Esophagus muscularis mucosa (tissue), 4 donors: ENCODE measurements at regions not wholly inside any gene's neighbourhood (a gene's known extent, or its start where the extent isn't known, plus 50 kb on each side); places are given as distances from the start of the nearest gene placed in this dataset.

Source experiments
- DNase-seq: peaks from one replicate; pipeline ENCODE4 v3.0.0-alpha.2; 2017; ENCODE audit errors: extremely low spot score
- H3K27ac ChIP-seq, 4 donors: fragments of 200-600 bp; sonication (generic); replicated peaks in 1 of 4; 1 replicate in 3 of 4; 2 replicates in 1 of 4; pipeline ENCODE4 v1.5.1; 2016 to 2019; ENCODE audit warnings: mild to moderate bottlenecking in 1 of 4
- H3K27me3 ChIP-seq, 4 donors: fragments of 200-600 bp; sonication (generic); one replicate each; pipeline versions ENCODE4 v1.5.1 to v1.6.0; 2016 to 2019
- H3K36me3 ChIP-seq, 4 donors: fragments of 200-600 bp; sonication (generic); one replicate each; pipeline ENCODE4 v1.5.1; 2016 to 2019
- H3K4me1 ChIP-seq, 4 donors: fragments of 200-600 bp; sonication (generic); one replicate each; pipeline ENCODE4 v1.5.1; 2016 to 2019
- H3K4me3 ChIP-seq, 4 donors: fragments of 200-600 bp; sonication (generic); 1 replicate in 2 of 4; 2 replicates in 2 of 4; pipeline ENCODE4 v1.5.1; 2016 to 2019; ENCODE audit warnings: mild to moderate bottlenecking in 4 of 4, moderate library complexity in 1 of 4
- H3K9me3 ChIP-seq, 4 donors: fragments of 200-600 bp; sonication (generic); 1 replicate in 3 of 4; 2 replicates in 1 of 4; pipeline ENCODE4 v1.5.1; 2016 to 2019
- CTCF ChIP-seq, 3 experiments: fragments of 200-600 bp in 2 of 3; fragments of 450-650 bp in 1 of 3; sonication (generic) in 2 of 3; IDR thresholded peaks; one replicate each; pipeline ENCODE4 v1.5.1; 2017 to 2019; ENCODE audit warnings: antibody characterized with exemption in 3 of 3, mild to moderate bottlenecking in 2 of 3, moderate library complexity in 1 of 3
- EP300 ChIP-seq: sonication (generic); formaldehyde crosslinking; IDR thresholded peaks from one replicate; pipeline ENCODE4 v1.6.1; 2017; ENCODE audit warnings: antibody characterized with exemption
- POLR2A ChIP-seq: fragments of 450-650 bp; IDR thresholded peaks from one replicate; pipeline ENCODE4 v1.6.1; 2017; ENCODE audit warnings: antibody characterized with exemption, moderate library complexity, mild to moderate bottlenecking, low read depth
- POLR2AphosphoS5 ChIP-seq, 2 donors: sonication (generic); formaldehyde crosslinking; IDR thresholded peaks; one replicate each; pipeline ENCODE4 v1.6.1; 2017; ENCODE audit warnings: antibody characterized with exemption in 2 of 2
- WGBS: methylation state at CpG from one replicate; pipeline ENCODE4 v1.1.5; 2018; 5-methylcytosine and 5-hydroxymethylcytosine counted together
- intact Hi-C: fragments of 100-400 bp; cut with DNase I; formaldehyde crosslinking; loops from one replicate; pipeline ENCODE4 v1.15.1; 2023

- no peaks in the 10 kb centered on the region for H3K9me3 ChIP-seq
- H3K4me3 ChIP-seq, result no peak overlapping the region
These were observed 94.2 kb upstream of the SLC39A10 start for GRCh38 chr2:195562570-195563566.

GRCh38 chr2:195561116-195561921 is 95.7 kb upstream of the SLC39A10 start:
- intact Hi-C loops, result no loop called here
- Histone ChIP-seq H3K36me3 (no peaks in the 10 kb centered on the region), H3K27me3 (no peaks in the 10 kb centered on the region), H3K4me3 (no peak overlapping the region), H3K4me1 (no peaks in the 10 kb centered on the region), H3K9me3 (no peaks in the 10 kb centered on the region), H3K27ac (no peak overlapping the region)
- TF ChIP-seq EP300 (no peak), POLR2A (no peak), POLR2AphosphoS5 (IDR thresholded peaks at IDR 0.05) (no peak), CTCF (IDR thresholded peaks at IDR 0.05) (no peak)
- 86% methylated on average over 6 of the region's 6 CpGs for WGBS
- no peak for DNase-seq

More at GRCh38 chr2:195562570-195563566, 94.2 kb upstream of the SLC39A10 start:
- WGBS, result 82% methylated on average over 14 of the region's 28 CpGs
- intact Hi-C loops, result no loop called here
- Histone ChIP-seq H3K4me1 (no peaks in the 10 kb centered on the region), H3K27ac (no peak overlapping the region), H3K36me3 (no peaks in the 10 kb centered on the region), H3K27me3 (no peaks in the 10 kb centered on the region)
- DNase-seq, result no peak
- no peak for TF ChIP-seq POLR2AphosphoS5 (IDR thresholded peaks at IDR 0.05)
- no peak for TF ChIP-seq POLR2A
- TF ChIP-seq CTCF (IDR thresholded peaks at IDR 0.05), result no peak
- TF ChIP-seq EP300, result no peak

DNA sequence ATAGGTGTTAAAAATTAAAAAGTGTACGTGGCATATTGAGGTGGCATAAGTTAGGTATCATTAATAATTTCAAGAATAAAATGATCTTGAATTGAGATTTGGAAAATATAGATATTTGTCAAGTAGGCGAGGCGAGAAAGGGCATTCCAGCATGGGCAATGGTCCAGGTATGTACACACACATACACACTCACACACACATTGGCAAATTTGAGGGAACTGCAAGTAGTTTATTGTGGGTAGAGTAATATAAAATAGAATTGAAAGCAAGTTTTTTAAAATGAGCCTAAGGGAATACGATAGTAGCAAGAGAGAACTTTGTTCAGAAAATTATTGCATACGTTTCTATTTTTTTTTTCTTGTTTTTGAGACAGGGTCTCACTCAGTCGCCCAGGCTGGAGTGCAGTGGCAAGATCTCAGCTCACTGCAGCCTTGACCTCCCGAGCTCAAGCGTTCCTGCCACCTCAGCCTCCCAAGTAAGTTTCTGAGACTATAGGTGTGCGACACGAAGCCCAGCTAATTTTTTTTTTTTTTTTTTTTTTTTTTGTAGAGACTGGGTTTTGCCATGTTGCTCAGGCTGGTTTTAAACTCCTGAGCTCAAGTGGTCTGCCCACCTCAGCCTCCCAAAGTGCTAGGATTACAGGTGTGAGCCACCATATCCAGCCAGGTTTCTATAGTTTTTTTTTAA is 96.7 kb upstream of the SLC39A10 start:
- H3K27ac ChIP-seq, result no peak overlapping the region
- intact Hi-C loops, result no loop called here

GRCh38 chr2:195559431-195559914 is 97.6 kb upstream of the SLC39A10 start:
- intact Hi-C loops, result no loop called here
- no peaks in the 10 kb centered on the region for H3K4me1 ChIP-seq
- 48% methylated on average over 5 of the region's 5 CpGs for WGBS
- TF ChIP-seq POLR2AphosphoS5 (IDR thresholded peaks at IDR 0.05), result peak in 1 of 2 donors; percentile 30
- TF ChIP-seq EP300, result no peak
- H3K27ac ChIP-seq, result peak overlapping the region in 1 of 4 donors; percentile 10
- no peaks in the 10 kb centered on the region for H3K27me3 ChIP-seq
- no peak overlapping the region for H3K4me3 ChIP-seq
- no peaks in the 10 kb centered on the region for H3K9me3 ChIP-seq
- no peak for DNase-seq
- H3K36me3 ChIP-seq, result no peaks in the 10 kb centered on the region

More for the DNA sequence above, 96.7 kb upstream of the SLC39A10 start:
- DNase-seq, result no peak
- Histone ChIP-seq H3K36me3 (no peaks in the 10 kb centered on the region), H3K4me3 (no peak overlapping the region), H3K27me3 (no peaks in the 10 kb centered on the region), H3K4me1 (no peaks in the 10 kb centered on the region), H3K9me3 (no peaks in the 10 kb centered on the region)
- no peak for TF ChIP-seq POLR2A
- no peak for TF ChIP-seq EP300
- no peak for TF ChIP-seq POLR2AphosphoS5 (IDR thresholded peaks at IDR 0.05)
- WGBS, result 81% methylated on average over 10 of the region's 10 CpGs

DNA sequence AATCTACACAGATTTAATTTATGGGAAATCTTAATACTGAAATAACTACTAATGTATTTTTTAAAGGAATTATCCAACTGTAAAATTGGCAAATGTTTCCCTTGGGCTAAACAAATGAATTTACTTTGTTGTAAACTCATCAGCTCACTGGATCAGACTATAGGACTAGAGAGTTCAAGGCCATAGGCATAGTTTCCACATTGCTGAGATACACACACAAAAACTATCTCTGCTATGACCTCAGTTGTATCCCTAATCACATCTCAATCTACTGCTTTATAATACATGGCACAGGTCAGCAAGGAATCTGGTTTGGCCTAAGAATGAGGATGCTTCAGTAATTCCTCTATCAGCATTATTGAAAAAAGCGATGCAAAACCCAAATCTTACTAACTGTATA is 101.1 kb upstream of the SLC39A10 start:
- intact Hi-C loops, result no loop called here
- WGBS, result 100% methylated on average over 1 of the region's 1 CpG
- Histone ChIP-seq H3K9me3 (no peaks in the 10 kb centered on the region), H3K27ac (no peak overlapping the region), H3K36me3 (no peaks in the 10 kb centered on the region), H3K4me3 (no peak overlapping the region), H3K4me1 (no peaks in the 10 kb centered on the region), H3K27me3 (no peaks in the 10 kb centered on the region)
- no peak for DNase-seq
- TF ChIP-seq POLR2A (no peak), CTCF (IDR thresholded peaks at IDR 0.05) (no peak), POLR2AphosphoS5 (IDR thresholded peaks at IDR 0.05) (no peak), EP300 (no peak)
